ENCODE measurements at regions not wholly inside any gene's neighbourhood (a gene's known extent, or its start where the extent isn't known, plus 50 kb on each side); places are given as distances from the start of the nearest gene placed in this dataset.
A peak's percentile ranks its signal among the peaks of the same experiment; 100 is the strongest.

- Histone ChIP-seq H3K4me3 (no peak overlapping the region), H3K27me3 (no peaks in the 10 kb centered on the region), H3K4me1 (peaks cover 34% of the 10 kb centered on the region), H3K36me3 (replicated peaks in 1 of 2; ENCODE audit: insufficient read depth in 1 of 2, low read depth in 2 of 2) (no peaks in the 10 kb centered on the region), H3K9me3 (no peaks in the 10 kb centered on the region), H3K27ac (no peak overlapping the region)
- TF ChIP-seq CTCF (IDR thresholded peaks at IDR 0.05) (no peak), POLR2A (IDR thresholded peaks at IDR 0.05) (no peak)
- DNase-seq (no peak), ATAC-seq (no peak)
- WGBS, 2 donors: 58 to 71% methylated on average over 12 of the region's 12 CpGs
- intact Hi-C loops (cut with DNase I): no loop called here
Measured at GRCh38 chr9:129440435-129441186, 180.3 kb downstream of the C9orf50 start.

- ATAC-seq (no peak), DNase-seq (no peak)
- H3K9me3 ChIP-seq: no peaks in the 10 kb centered on the region
- no peak overlapping the region for H3K27ac ChIP-seq
- H3K4me3 ChIP-seq: no peak overlapping the region
- no peaks in the 10 kb centered on the region for H3K27me3 ChIP-seq
- H3K36me3 ChIP-seq (replicated peaks in 1 of 2; ENCODE audit: insufficient read depth in 1 of 2, low read depth in 2 of 2): no peaks in the 10 kb centered on the region
- TF ChIP-seq CTCF (IDR thresholded peaks at IDR 0.05) (no peak), POLR2A (IDR thresholded peaks at IDR 0.05) (no peak)
- peaks cover 34% of the 10 kb centered on the region for H3K4me1 ChIP-seq
- 54 to 67% methylated on average over 6 of the region's 6 CpGs for WGBS, 2 donors
- intact Hi-C loops (cut with DNase I): no loop called here
Measured at GRCh38 chr9:129439242-129439641, 181.7 kb downstream of the C9orf50 start.

- Histone ChIP-seq H3K36me3 (replicated peaks in 1 of 2; ENCODE audit: insufficient read depth in 1 of 2, low read depth in 2 of 2) (no peaks in the 10 kb centered on the region), H3K27me3 (no peaks in the 10 kb centered on the region), H3K9me3 (no peaks in the 10 kb centered on the region), H3K4me3 (peak overlapping the region; percentile 8 to 23), H3K4me1 (peaks cover 27% of the 10 kb centered on the region), H3K27ac (peak overlapping the region in 3 of 4 donors; percentile 67 to 79 (median 79))
- 16 to 20% methylated on average over 22 to 25 of the region's 25 CpGs for WGBS, 2 donors
- intact Hi-C loops (cut with DNase I): no loop called here
- DNase-seq (peak in 2 of 4 donors; percentile 29 to 36), ATAC-seq (peak; percentile 8)
- no peak for TF ChIP-seq CTCF (IDR thresholded peaks at IDR 0.05)
- TF ChIP-seq POLR2A (IDR thresholded peaks at IDR 0.05): no peak
Measured at GRCh38 chr9:129437626-129438323, 183.1 kb downstream of the C9orf50 start.

DNA sequence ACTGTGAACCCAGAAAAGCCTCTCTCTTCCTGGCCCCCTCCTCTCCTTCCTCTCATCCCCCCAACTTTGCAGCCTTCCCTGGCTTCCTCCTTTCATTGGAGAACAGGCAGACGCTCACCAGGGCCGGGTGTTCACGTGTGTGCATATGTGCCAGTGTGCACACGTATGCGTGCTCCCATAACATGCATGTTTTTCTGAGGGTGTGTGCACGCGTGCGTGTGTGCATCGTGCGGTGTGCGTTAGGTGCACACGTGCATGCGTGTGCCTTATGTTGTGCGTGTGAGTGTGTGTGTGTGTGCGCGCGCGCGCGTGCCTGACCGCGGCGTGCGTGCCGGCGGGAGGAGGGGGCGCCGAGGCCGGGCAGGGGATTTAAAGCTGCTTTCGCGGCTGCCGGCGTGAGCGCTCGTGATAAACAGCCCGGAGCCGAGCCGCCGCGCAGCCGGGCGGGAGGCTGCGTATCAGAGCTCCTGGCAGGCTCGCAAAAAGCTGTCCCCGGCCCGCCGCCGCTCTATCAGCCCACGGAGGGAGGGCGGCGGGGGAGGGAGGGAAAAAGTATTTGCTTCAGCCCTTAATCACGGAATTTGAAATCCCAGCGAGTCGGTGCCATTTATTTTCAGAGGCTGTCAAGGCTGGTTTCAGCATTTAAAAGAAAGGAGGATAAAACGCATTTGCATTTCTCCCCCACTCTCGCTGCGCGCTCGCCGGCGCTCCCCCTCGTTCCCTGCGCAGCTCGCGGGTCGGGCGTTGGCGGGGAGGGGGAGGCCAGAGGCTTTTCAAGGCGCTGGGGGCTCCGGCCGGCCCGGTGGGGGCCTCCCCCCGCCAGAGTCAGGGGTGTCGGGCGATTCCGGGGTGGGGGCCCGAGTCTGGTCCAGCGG is 183.9 kb downstream of the C9orf50 start:
- TF ChIP-seq CTCF (IDR thresholded peaks at IDR 0.05) (no peak), POLR2A (IDR thresholded peaks at IDR 0.05) (peak in 2 of 3 donors; percentile 41 to 43)
- Histone ChIP-seq H3K36me3 (replicated peaks in 1 of 2; ENCODE audit: insufficient read depth in 1 of 2, low read depth in 2 of 2) (no peaks in the 10 kb centered on the region), H3K4me3 (peak overlapping the region; percentile 8 to 23), H3K4me1 (peaks cover 26% of the 10 kb centered on the region), H3K9me3 (no peaks in the 10 kb centered on the region), H3K27ac (peak overlapping the region in 3 of 4 donors; percentile 67 to 79 (median 79)), H3K27me3 (no peaks in the 10 kb centered on the region)
- ATAC-seq (peak; percentile 84), DNase-seq (peak; percentile 80 to 86 (median 82))
- intact Hi-C loops (cut with DNase I): no loop called here
- 3 to 4% methylated on average over 62 to 78 of the region's 78 CpGs for WGBS, 2 donors

All from body of pancreas (tissue), 4 donors.